HG03565 (cell line): ENCODE measurements at regions not wholly inside any gene's neighbourhood (a gene's known extent, or its start where the extent isn't known, plus 50 kb on each side); places are given as distances from the start of the nearest gene placed in this dataset.

ENCODE experiments used
- ATAC-seq: cut with Tn5 transposase; IDR thresholded peaks from one replicate; pipeline ENCODE4 v1.9.1; 2021; ENCODE audit warnings: mild to moderate bottlenecking, moderate library complexity; ENCODE audit not compliant: unreplicated experiment

DNA sequence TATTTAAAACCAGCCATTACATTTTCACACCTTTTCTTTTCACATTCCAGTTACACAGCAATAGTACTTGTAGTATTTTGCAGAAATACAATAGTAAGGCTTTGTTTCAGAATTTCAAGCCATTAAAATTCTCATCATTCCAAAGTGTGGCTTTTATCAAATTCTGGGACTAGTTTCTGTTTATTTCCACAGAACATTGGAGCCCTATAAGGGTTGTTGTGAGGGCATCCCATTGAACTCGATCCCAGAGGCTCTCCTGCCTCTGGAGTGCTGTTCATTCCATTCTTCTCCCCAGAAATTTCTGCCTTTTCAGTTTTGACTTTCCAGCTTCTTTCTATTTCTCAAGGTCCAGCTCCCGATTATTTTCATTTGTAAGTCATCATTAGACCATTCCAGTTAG, 645.5 kb downstream of the ADGRL2 start:
- ATAC-seq: no peak

DNA sequence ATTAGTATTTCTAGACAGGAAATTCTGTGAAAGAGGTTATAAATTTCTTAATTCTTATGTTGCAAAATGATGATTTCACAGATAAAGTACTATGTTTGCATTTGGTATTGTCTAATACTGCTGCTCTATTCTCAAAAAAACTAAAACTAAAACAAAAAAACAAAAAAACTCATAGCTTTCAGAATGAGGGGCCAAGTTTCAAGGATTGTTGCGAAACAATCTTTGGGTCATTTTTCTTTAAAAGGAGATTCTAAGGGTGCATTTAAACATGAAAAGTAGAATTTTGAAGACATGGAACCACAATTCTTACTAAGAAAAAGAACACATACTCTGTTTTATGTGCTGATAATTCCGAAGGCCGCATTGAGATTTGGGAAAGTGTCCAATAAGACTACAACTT, 645.1 kb downstream of the ADGRL2 start:
- no peak for ATAC-seq

DNA sequence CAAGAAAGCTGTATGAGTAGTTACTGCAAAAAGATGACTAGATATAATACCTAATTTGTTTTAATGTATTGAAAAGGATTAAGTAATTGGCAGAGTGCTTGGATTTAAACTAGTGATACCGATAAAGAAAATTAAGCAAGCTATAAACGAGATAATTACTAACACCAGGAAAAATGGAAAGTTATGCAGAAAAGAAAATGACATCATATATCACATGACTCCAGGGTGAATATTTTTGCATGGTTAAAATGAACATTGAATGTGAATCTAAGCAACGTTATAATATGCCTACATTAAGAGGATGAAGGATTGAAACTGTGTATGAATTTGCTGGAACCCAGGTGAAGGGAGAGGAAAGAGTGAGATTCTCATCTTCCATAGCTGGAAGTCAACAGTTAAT, 644.4 kb downstream of the ADGRL2 start:
- no peak for ATAC-seq

DNA sequence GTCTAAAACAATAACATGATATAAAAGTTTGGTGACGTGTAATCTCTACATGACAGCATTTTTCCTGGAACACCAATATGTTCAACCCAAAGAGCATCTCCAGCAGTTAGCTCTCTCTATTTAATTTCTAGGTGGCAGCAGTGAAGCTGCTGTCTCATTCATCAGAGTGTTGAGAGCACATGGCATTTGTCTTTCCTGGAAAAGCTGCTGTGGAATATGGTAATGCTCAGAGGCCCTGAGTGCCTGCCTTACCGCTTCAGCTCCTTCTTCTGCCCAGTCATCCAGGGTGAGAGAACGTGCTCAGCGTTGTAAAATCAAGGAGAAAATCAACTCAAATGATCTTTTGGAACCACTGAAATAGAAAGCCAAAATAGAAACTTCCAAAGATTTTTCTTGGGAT, 640.7 kb downstream of the ADGRL2 start:
- ATAC-seq: no peak

DNA sequence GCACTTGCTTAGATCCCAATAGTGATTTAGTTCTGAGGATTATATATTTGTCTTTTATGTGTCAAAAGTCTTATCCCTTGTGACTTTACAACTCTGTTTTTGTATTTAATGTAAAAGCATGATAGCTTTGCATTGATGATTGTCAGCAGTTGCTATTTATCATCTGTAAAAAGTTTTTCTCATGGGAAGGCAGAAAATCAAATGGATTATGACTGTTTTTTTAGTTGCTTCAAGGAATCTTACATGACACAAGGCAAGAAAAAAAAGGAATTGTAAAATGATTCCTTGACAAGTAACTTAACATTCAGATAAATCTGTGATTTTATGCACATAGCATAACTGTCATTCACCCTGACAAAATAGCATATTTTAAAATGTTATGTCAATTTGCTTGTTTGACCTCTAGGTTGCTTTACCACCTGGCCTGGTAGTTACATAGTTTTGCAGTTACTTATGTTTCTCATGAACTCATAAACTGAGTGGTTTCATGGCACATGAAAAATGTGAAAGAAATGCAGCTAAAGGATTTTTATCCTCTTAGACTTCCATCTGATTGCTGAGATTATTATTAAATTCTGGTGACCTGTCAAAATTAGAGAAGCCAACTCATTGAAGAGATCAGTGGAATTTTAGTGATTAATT, 622.6 kb downstream of the ADGRL2 start:
- ATAC-seq: no peak

DNA sequence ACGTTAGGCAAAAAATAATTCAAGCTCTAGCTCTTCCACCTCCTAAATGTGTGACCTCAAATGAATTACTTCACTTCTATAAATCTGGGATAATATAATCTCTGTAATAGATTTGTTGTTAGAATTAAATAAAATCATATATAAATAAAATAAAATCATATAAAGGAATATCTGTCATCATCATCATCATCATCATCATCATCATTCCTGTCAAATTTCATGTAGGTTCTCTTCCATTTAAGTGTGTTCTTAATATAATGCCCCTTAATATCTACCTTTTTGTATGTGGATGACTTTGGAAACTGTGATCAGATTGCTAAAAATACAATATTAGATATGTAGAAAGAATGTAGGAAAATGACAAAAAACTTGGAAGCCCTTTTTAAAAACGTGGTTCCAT, 621.0 kb downstream of the ADGRL2 start:
- ATAC-seq: no peak

DNA sequence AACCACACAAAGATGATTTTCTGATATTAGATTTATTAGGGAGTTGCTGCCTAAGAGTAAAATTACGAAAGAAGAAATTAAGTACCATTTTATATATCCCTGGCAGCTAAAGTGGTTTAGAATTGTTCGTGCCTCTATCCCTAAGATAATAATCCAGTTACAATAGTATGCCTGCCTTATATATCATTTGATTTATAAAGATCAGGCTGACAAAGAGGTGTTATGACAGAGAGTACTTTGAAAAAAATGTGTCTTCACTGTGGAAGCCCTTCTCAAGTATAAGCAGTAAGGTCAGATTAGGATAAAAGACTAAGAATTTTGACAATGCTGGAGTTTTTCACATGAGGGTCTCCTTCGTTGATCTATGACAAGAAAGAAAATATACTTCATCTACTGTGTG, 619.9 kb downstream of the ADGRL2 start:
- no peak for ATAC-seq

DNA sequence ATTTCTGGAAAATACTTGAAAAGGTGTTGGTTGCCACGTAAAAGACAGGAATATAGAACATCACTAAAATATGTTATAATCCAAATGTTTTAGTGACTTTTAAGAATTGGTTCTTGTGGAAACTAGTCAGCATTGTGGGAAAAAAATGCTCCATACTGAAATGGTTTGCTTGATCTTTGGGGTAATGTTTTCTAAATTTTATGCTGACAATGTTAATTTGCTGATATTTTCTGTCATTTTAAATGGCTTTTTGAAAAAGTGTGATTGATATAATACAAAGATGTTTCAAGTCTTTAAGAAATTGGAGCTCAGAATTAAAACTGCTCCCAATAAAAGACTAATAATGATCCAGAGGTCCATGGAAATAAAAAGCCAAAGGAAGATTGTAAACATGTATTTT, 610.9 kb downstream of the ADGRL2 start:
- ATAC-seq: no peak

DNA sequence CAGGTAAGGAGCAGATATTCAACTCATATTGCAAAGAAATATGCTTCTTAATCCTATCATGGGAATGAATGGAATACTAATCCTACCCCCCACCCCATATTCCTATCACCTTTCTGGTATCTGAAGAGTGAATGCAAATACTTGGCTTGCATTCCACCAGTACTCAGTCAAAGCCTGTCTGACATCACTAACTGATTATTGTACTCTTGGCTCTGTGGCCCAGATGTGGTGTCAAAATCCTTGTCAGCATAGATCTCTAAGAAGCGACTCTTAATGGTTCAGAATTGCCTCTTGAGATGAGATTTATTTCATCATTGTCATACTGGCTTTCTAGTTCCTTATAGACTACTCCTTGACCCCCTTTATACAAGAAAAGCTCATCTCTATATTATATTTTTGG, 604.6 kb downstream of the ADGRL2 start:
- no peak for ATAC-seq

DNA sequence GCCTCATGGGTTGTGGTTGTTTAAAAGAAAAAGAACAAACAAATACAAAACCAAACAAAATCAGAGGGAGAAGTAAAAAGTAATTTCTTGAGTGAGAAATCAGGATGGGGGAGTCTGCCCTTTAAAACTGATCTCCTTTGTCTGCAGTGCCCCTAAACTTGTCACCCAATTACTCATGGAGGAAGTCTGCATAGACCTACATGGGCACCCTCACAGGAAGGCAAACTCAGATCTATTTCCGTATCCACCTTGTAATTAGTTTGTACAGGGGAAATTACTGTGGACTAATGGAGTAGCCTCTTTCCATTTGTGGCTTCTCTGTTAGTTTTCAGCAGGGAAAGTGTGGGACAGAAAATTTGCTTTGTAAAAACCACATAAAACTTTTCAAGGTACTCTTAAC, 600.4 kb downstream of the ADGRL2 start:
- no peak for ATAC-seq

DNA sequence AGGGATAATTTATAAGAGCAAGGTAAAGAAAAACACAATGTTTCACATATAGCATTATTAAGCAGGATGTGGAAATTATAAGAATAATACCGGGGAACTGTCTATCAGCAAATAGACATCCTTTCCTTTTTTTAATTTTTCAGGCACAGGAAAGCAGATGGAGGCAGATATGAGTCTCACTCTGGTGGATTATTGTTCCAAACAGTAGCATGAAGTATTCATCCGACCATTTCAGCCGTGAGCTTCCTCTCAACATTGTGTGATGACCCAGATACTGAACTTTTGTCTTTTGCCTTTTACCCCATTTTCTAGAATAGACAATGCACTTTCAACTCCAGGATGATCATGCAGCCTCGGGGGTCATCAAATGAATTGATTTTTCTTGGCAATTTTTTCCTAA, 599.8 kb downstream of the ADGRL2 start:
- ATAC-seq: no peak

DNA sequence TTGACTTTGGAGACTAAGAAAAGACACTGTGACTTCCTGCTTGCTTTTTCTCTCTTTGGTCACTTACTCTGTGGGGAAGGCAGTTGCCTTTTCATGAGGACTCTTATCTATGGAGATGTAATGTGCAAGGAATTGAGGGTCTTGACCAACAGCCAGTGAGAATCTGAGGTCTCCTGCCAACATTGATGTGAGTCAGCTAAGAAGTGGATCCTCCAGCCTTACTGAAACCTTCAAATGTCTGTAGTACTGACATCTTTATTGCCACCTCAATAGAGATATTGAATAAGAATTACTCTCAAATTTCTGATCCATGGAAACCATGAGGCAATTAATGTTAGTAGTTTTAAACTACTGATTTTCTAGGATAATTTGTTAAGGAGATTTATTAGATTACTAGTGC, 598.4 kb downstream of the ADGRL2 start:
- ATAC-seq: no peak

DNA sequence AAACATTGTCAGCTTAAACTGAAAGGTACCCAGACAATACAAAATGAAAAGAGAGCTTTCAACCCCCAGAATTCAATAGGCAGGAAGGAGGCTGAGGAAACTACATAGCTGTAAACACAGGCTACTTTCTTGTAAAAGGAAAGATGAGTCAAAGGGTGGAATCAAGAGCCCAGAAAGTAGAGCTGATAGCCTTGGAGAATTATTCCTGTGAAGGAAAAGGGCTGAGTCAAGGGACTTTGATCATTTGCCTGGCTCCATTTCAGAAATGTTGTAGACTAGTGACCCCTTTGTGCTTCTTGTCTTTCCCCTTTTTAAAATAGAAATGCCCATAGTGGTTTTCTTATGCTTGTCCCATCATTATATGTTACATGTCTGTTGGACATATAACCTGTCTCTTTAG, 597.6 kb downstream of the ADGRL2 start:
- ATAC-seq: no peak

DNA sequence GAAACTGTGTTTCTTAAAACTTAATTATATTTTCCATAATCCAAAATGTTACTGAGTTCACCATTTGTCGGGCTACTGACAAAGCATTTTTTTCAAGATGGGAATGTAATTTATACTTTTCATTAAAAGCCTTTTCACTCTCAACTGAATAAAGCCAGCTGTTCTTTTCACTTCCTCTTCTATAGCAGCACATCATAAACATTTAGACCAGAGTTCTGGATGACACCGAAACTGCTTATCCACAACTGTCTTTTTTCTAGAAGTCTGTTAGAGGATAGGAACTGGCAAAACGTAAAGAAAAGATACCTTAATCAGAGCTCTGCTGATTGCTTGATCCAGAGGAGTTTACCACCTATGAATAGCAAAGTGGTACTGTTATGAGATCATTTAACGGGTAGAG, 594.7 kb downstream of the ADGRL2 start:
- peak; percentile 47 for ATAC-seq

DNA sequence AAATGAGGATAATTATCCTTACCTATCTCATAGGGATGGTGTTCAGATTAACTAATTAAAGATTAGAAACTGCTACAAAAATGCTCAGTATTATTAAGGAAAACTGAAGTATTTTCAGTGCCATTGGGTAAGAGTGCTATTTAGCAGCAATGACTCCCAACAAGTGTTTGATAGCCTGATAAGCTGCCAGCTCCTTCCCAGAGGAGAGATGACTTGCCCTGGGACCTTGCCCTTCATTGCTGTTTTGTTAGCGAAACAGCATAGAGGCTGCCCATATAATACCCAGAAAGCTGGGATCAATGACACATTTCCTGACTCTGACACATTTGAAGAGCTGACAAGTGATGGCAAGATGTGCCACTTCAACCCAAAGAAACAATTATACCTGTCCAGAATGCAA, 592.2 kb downstream of the ADGRL2 start:
- ATAC-seq: no peak

DNA sequence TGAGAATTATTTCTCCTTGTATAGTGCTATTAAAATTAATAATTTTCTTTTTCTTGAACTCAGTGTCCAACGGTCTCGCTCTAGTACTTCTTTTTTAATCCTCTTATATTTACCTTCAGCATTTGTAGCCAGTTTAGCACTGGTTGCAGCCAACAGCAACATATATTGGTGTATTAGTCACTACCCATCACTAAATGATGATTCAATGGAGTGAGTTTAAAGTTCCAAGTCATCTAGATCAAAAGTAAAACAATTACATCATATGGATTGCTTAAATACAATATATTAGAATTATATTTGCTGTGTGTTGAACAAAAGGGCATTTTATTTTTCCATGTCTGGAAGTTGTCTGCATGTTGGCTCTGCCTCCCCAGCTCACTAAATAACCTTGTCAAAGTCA, 591.8 kb downstream of the ADGRL2 start:
- ATAC-seq: no peak

DNA sequence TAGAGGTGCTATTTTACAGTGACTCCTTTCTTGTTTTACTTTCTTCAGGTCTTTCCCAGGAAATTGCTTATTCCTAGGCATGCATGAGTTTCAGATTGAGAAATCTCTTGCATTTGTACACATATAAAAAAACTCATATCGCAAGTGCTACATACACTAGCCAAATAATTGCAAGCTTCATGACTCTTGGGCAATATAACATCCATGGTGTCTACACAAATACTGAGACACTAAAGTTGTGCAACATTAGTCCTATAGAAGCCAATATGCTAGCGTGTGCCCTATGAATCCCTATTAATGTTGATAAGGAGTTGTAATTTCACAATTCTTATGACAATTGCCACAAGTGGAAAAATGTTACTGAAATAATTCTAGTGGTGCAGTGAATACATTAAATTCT, 591.0 kb downstream of the ADGRL2 start:
- no peak for ATAC-seq

DNA sequence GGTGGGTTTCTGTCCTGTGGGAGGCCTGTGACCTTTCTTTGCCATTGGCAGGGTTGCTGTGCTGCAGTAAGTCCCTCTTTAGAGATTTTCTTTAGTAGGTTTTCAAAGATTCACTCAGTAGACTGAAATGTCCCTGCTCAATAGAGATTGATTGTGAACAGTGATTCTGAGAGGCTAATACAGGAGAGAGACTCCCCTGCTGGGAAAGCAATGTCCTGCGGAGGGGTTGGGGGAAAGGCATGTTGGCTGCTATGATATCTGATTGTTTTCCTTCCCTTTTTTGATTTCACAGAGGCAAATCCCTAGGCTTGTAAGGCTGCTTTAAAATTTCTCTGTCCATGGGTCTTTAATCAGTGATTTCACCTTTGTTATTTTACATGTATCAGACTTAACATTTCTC, 589.9 kb downstream of the ADGRL2 start:
- no peak for ATAC-seq

DNA sequence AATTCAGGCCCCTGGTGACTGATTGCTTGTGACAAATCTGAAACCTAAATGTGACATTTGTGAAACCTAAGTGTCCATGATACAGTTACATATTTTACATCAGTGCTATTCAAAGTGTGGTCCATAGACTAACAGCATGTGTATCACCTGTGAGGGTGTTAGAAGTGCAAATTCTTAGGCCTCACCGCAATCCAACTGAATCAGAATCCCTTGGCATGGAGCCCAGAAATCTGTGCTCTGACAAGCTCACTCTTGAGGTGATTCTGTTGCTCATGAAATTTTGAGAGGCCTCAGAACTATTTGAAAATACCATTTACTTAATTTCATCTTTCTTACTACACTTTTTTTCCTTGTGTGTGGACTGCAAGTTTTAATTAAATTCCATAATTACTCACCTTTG, 587.9 kb downstream of the ADGRL2 start:
- no peak for ATAC-seq

DNA sequence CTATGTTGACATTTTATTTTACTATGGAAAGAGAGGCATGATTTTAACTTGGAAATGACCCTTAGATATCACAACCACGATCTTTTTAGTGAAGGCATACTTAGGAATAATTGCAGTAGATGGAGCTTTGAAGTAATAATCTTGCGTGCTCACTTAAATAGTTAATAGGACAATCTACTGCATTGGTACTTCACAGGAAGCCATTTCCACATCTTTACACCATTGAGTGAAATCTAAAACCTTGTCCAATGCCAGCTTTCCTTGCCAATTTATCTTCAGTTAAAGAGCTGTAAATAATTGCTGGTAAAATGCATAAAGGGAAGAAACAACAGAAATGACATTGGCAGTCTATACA, 586.3 kb downstream of the ADGRL2 start:
- no peak for ATAC-seq

DNA sequence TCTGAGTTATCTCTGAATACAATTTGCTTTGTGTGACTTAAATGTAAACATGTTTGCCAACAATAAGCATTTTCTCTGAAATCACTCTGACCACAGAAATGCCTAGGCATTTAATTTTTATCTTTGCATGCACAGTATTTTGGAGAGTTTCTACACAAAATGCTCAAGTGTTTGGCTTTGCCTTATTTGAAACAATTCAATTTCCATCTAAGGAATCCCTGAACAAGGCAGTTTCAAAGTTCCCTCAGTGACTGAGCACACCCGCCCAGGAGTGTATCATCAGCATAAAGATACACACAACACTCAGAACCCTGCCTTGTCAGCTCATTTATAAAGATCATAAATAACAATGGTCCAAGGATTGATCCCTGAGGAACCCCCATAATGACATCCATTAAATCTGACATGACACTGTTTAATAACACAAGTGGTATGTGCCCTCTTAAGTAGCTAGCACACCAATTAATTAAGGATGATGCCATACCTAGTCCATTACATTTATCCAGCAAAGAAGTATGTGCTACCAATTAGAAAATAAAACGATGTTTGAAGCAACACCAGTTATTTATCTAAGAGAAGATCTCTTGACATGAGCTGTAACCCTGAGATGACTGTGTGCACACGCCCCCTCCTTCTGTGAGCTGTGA, 585.8 kb downstream of the ADGRL2 start:
- no peak for ATAC-seq

DNA sequence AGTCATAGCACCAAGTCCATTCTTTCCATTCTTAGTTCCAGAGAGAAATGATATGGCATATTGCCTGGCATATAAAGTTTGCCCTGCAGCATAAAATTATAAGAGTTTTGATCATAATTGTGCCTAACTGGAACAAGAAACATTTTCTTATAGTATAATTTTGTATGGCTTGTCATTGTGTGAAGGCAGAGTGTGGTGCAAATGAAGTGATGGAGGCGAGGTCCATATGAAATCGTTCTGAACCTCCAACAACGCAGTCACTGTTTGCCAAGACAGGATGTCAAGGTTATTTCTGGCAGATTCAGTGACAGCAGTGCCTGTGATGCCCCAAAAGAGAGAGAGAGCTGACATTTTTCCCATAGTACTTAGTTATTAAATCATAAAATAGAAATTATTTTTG, 584.0 kb downstream of the ADGRL2 start:
- ATAC-seq: no peak

DNA sequence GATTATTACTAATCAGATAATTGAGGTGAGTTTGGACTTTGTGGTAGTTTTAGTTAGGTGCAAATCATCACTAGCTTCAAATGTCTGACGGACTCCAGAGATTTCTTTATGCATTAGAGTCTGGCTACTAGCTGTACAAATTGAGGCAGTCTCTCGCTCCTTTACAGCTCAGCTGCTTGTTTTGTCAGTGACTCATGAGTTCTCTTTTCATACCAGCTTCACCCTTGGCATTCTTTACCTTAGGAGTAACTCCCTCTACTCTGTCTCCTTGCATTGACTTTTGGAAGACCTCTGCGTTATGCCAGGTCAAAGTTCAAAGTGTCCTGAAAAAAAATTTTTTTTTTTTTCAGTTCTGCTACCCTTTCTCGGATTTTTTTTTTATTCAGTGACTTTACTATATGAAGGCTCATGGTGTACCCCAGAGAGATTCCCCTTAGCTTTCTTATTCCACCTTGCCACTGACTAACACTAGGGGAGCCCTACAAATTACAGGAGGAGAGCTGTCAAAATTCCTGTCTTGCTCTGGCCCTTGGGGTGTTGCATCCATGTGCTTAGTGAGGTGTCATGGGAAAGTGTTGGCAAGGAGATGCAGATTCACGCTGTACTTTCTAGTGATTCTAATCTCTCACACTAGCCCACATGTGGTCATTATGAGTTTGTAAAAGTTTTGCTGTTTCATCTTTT, 576.6 kb downstream of the ADGRL2 start:
- no peak for ATAC-seq
